IgD-negative memory B cell (primary cell): ENCODE measurements at regions not wholly inside any gene's neighbourhood (a gene's known extent, or its start where the extent isn't known, plus 50 kb on each side); places are given as distances from the start of the nearest gene placed in this dataset.

Source experiments
- H3K27ac Mint-ChIP-seq, 3 donors: one replicate each; pipeline ENCODE4 v1.8.0; 2020 to 2022; ENCODE audit warnings: mild to moderate bottlenecking in 3 of 3, mixed read lengths in 3 of 3, moderate library complexity in 1 of 3
- H3K27me3 Mint-ChIP-seq: one replicate; pipeline ENCODE4 v1.8.0; 2021; ENCODE audit warnings: mixed read lengths
- H3K36me3 Mint-ChIP-seq: one replicate; pipeline ENCODE4 v1.8.0; 2020; ENCODE audit warnings: mild to moderate bottlenecking, mixed read lengths
- H3K4me1 Mint-ChIP-seq, 3 donors: one replicate each; pipeline ENCODE4 v1.8.0; 2020 to 2022; ENCODE audit warnings: mixed read lengths in 3 of 3, mild to moderate bottlenecking in 1 of 3
- H3K4me3 Mint-ChIP-seq, 4 donors: one replicate each; pipeline ENCODE4 v1.8.0; 2020 to 2022; ENCODE audit warnings: mild to moderate bottlenecking in 4 of 4, mixed read lengths in 4 of 4, moderate library complexity in 3 of 4
- H3K9me3 Mint-ChIP-seq, 3 donors: one replicate each; pipeline ENCODE4 v1.8.0; 2020 to 2021; ENCODE audit warnings: mixed read lengths in 3 of 3, mild to moderate bottlenecking in 1 of 3

GRCh38 chrX:110444996-110445395 is 86.3 kb downstream of the RTL9 start:
- no peaks in the 10 kb centered on the region for H3K36me3 Mint-ChIP-seq
- no peaks in the 10 kb centered on the region for H3K4me1 Mint-ChIP-seq
- H3K4me3 Mint-ChIP-seq, result no peak overlapping the region
- H3K9me3 Mint-ChIP-seq, result no peaks in the 10 kb centered on the region
- H3K27me3 Mint-ChIP-seq, result peaks cover 14% of the 10 kb centered on the region
- H3K27ac Mint-ChIP-seq, result no peak overlapping the region

DNA sequence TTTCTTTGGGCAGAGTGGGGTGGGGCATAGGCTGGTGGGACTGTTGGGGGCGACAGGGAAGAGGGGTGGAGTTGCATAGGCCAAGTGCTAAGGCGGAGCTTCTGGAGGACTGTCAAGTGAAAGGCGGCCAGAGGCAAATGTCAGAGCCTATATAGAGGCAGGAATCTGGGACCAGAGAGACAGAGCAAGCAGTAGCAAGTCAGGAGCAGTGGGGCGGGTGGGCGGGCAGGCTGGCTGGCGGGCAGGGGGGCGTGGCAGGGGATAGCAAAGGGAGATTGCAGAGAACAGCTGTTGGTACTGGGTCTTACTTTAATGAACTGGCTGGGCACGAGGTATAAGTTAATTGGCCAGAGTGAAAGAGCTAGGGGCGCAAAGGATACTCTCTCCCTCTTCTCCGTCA is 89.8 kb downstream of the RTL9 start:
- Mint-ChIP-seq H3K4me1 (no peaks in the 10 kb centered on the region), H3K4me3 (no peak overlapping the region), H3K36me3 (no peaks in the 10 kb centered on the region), H3K27me3 (peaks cover 7% of the 10 kb centered on the region), H3K9me3 (no peaks in the 10 kb centered on the region), H3K27ac (no peak overlapping the region)

DNA sequence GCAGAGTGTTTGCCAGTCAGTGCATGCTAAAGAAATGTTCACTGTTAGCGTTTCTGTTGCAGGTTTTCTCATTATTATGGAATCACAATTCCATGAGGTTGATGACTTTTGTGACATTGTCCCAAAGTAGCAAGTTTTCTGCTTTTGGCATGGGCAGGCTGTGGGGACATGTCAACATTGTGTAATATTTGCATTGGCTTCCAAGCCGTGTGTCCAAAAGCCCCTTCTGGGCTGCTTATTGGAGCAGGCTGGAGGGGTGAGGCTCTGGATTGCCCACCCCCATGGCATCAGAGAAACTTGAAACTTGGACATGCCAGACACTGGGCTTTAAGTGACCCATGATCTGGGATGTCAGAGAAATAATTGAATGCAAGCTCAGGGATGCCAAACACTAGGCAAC is 90.7 kb downstream of the RTL9 start:
- Mint-ChIP-seq H3K9me3 (no peaks in the 10 kb centered on the region), H3K27me3 (peaks cover 8% of the 10 kb centered on the region), H3K27ac (no peak overlapping the region), H3K4me1 (no peaks in the 10 kb centered on the region), H3K4me3 (no peak overlapping the region), H3K36me3 (no peaks in the 10 kb centered on the region)

- H3K4me1 Mint-ChIP-seq, result no peaks in the 10 kb centered on the region
- no peaks in the 10 kb centered on the region for H3K9me3 Mint-ChIP-seq
- H3K36me3 Mint-ChIP-seq, result no peaks in the 10 kb centered on the region
- H3K4me3 Mint-ChIP-seq, result no peak overlapping the region
- no peak overlapping the region for H3K27ac Mint-ChIP-seq
- H3K27me3 Mint-ChIP-seq, result peaks cover 10% of the 10 kb centered on the region
Observed at GRCh38 chrX:110450050-110450449, 91.4 kb downstream of the RTL9 start.

GRCh38 chrX:110454336-110454735 is 95.7 kb downstream of the RTL9 start:
- H3K27me3 Mint-ChIP-seq, result peaks cover 8% of the 10 kb centered on the region
- H3K9me3 Mint-ChIP-seq, result no peaks in the 10 kb centered on the region
- H3K4me3 Mint-ChIP-seq, result no peak overlapping the region
- H3K4me1 Mint-ChIP-seq, result no peaks in the 10 kb centered on the region
- no peak overlapping the region for H3K27ac Mint-ChIP-seq
- no peaks in the 10 kb centered on the region for H3K36me3 Mint-ChIP-seq

DNA sequence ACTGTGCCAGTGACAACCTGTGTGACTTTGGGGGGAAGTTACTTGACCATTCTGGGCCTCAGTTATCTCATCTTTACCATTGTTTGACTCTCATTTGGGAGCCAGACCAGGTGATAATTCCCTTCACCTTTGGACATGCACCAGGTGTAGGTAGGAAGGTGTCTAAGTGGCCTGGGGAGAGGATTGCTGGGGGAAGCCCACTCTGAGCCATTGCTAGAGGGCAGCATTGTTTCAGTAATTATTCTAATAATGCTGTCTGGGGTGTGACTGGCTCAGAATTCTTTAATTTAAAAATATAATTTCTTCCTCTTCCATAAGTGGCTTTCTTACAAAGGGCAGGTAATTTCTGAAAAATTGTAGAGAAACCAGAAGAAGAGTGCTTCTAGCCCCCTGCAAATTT is 104.3 kb downstream of the RTL9 start:
- no peak overlapping the region for H3K4me3 Mint-ChIP-seq
- H3K27ac Mint-ChIP-seq, result no peak overlapping the region
- H3K9me3 Mint-ChIP-seq, result peaks cover 2% of the 10 kb centered on the region in 3 donors
- no peaks in the 10 kb centered on the region for H3K4me1 Mint-ChIP-seq
- peaks cover 4% of the 10 kb centered on the region for H3K27me3 Mint-ChIP-seq
- peaks cover 1% of the 10 kb centered on the region for H3K36me3 Mint-ChIP-seq

- Mint-ChIP-seq H3K36me3 (peaks cover 1% of the 10 kb centered on the region), H3K9me3 (peaks cover 2 to 4% (median 2%) of the 10 kb centered on the region in 3 donors), H3K27me3 (peaks cover 1% of the 10 kb centered on the region), H3K4me1 (no peaks in the 10 kb centered on the region), H3K27ac (no peak overlapping the region), H3K4me3 (no peak overlapping the region)
Observed at GRCh38 chrX:110466790-110467189, 108.1 kb downstream of the RTL9 start.

GRCh38 chrX:110472265-110472664 is 113.6 kb downstream of the RTL9 start:
- Mint-ChIP-seq H3K27ac (no peak overlapping the region), H3K9me3 (peaks cover 0 to 4% (median under 1%) of the 10 kb centered on the region in 3 donors), H3K27me3 (peaks cover 1% of the 10 kb centered on the region), H3K4me3 (no peak overlapping the region), H3K36me3 (no peaks in the 10 kb centered on the region), H3K4me1 (no peaks in the 10 kb centered on the region)

GRCh38 chrX:110477593-110478228 is 119.1 kb downstream of the RTL9 start:
- peaks cover 4% of the 10 kb centered on the region for H3K27me3 Mint-ChIP-seq

GRCh38 chrX:110491846-110492620 is 133.4 kb downstream of the RTL9 start:
- H3K4me1 Mint-ChIP-seq, result peaks cover 0 to 2% (median 0%) of the 10 kb centered on the region in 3 donors
- peak overlapping the region in 1 of 4 donors; percentile 66 for H3K4me3 Mint-ChIP-seq
- H3K27ac Mint-ChIP-seq, result no peak overlapping the region
- peaks cover 1% of the 10 kb centered on the region for H3K36me3 Mint-ChIP-seq
- H3K9me3 Mint-ChIP-seq, result peaks cover 0 to 5% (median 0%) of the 10 kb centered on the region in 3 donors
- H3K27me3 Mint-ChIP-seq, result peaks cover 3% of the 10 kb centered on the region

More at GRCh38 chrX:110477593-110478228, 119.1 kb downstream of the RTL9 start:
- Mint-ChIP-seq H3K4me1 (no peaks in the 10 kb centered on the region), H3K9me3 (no peaks in the 10 kb centered on the region), H3K4me3 (no peak overlapping the region), H3K36me3 (no peaks in the 10 kb centered on the region), H3K27ac (no peak overlapping the region)

- no peaks in the 10 kb centered on the region for H3K36me3 Mint-ChIP-seq
- H3K27ac Mint-ChIP-seq, result no peak overlapping the region
- H3K4me1 Mint-ChIP-seq, result no peaks in the 10 kb centered on the region
- no peaks in the 10 kb centered on the region for H3K9me3 Mint-ChIP-seq
- H3K4me3 Mint-ChIP-seq, result no peak overlapping the region
- H3K27me3 Mint-ChIP-seq, result peaks cover 2% of the 10 kb centered on the region
Observed at GRCh38 chrX:110504947-110505346, 146.3 kb downstream of the RTL9 start.

DNA sequence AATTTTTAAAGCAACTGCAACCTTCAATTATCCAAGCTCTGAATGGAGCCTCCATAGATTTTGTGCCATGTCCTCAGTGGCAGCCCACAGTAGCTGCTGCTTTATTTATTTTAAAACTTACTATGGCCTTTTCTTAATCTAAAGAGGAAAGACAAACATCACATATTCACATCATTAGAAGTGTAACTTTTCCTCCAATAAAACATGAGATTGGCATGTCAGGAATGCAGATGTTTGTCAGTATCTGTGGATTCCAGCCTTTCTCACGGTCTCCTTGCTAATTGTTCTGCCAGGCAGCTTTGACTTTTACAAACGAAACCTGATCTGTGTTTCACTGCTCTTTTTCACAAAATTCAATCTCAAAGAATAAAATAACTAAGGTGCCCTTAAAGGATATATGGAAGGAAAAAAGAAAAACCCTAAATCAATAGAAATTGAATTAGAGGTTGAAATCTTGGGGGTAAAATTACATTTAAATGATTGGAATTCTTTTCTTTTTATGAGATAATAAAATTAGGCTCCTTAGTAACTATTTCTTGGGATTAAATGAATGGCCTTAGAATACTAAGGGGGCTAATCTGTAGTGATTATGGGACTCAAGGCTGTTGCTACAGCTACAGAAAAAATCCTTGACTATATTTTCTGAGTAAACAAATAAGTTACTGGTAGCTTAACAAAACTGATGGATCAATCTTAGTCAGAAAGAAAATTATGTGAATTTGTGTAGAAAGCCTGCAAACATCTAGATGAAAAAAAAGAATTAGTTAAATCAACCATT is 151.3 kb downstream of the RTL9 start:
- Mint-ChIP-seq H3K4me1 (no peaks in the 10 kb centered on the region), H3K36me3 (no peaks in the 10 kb centered on the region), H3K9me3 (peaks cover 1 to 10% (median 3%) of the 10 kb centered on the region in 3 donors)

DNA sequence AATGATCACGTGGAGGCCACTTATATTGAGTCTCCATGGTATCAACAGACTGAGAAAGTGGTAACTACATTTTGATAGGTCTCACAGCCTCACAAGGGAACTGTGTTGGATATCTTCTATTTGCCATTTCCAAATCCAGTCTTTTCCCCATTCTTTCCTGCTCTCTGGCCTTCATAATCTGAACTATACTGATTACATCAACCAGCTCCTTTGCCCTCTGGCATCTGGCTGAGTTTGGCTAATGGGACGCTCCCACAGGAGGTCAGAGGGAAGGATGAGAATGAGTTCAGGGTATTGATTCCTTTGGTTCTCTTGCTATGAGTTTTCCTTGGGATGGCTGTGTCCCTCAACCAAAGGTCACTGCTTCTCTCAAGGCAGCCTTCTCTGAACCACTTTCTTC is 152.6 kb downstream of the RTL9 start:
- Mint-ChIP-seq H3K27ac (no peak overlapping the region), H3K4me3 (no peak overlapping the region), H3K36me3 (no peaks in the 10 kb centered on the region), H3K27me3 (no peaks in the 10 kb centered on the region), H3K9me3 (peaks cover 1 to 10% (median 6%) of the 10 kb centered on the region in 3 donors), H3K4me1 (no peaks in the 10 kb centered on the region)

More for the DNA sequence above, 151.3 kb downstream of the RTL9 start:
- Mint-ChIP-seq H3K27ac (no peak overlapping the region), H3K27me3 (no peaks in the 10 kb centered on the region), H3K4me3 (no peak overlapping the region)

- Mint-ChIP-seq H3K9me3 (peaks cover 1 to 10% (median 6%) of the 10 kb centered on the region in 3 donors), H3K27me3 (no peaks in the 10 kb centered on the region), H3K4me3 (no peak overlapping the region), H3K36me3 (no peaks in the 10 kb centered on the region), H3K27ac (no peak overlapping the region), H3K4me1 (no peaks in the 10 kb centered on the region)
Observed at GRCh38 chrX:110512341-110512740, 153.7 kb downstream of the RTL9 start.

GRCh38 chrX:110514509-110514908 is 155.9 kb downstream of the RTL9 start:
- no peaks in the 10 kb centered on the region for H3K36me3 Mint-ChIP-seq
- H3K9me3 Mint-ChIP-seq, result peaks cover 3 to 10% (median 6%) of the 10 kb centered on the region in 3 donors
- H3K4me3 Mint-ChIP-seq, result no peak overlapping the region
- no peaks in the 10 kb centered on the region for H3K27me3 Mint-ChIP-seq
- no peak overlapping the region for H3K27ac Mint-ChIP-seq
- H3K4me1 Mint-ChIP-seq, result no peaks in the 10 kb centered on the region
